Gastrocnemius medialis (tissue), 4 donors: ENCODE measurements at regions not wholly inside any gene's neighbourhood (a gene's known extent, or its start where the extent isn't known, plus 50 kb on each side); places are given as distances from the start of the nearest gene placed in this dataset.
"Not testable (repeated sequence)": the region's sequence is repeated elsewhere in the genome, so short reads cannot be mapped to it uniquely, and the experiment has no call there.

ENCODE experiments used
- ATAC-seq, 2 donors: fragments of 150-250 bp; one replicate each; pipeline ENCODE4 v1.9.1; 2016
- DNase-seq, 2 donors: peaks; one replicate each; pipeline ENCODE4 v3.0.0-alpha.2; 2019
- H3K27ac ChIP-seq, 4 donors: fragments of 200-600 bp; sonication (generic); 1 replicate in 1 of 4; 2 replicates in 3 of 4; pipeline ENCODE4 v1.5.1; 2016 to 2018; ENCODE audit warnings: mild to moderate bottlenecking in 2 of 4, moderate library complexity in 1 of 4
- H3K27me3 ChIP-seq, 3 donors: fragments of 200-600 bp; sonication (generic) in 2 of 3; 1 replicate in 1 of 3; 2 replicates in 2 of 3; pipeline versions ENCODE4 v1.5.1 to v1.6.0; 2016 to 2019; ENCODE audit warnings: mild to moderate bottlenecking in 1 of 3, moderate library complexity in 1 of 3
- H3K36me3 ChIP-seq, 2 donors: fragments of 200-600 bp; sonication (generic) in 1 of 2; one replicate each; pipeline ENCODE4 v1.5.1; 2017 to 2018
- H3K4me1 ChIP-seq, 2 donors: fragments of 200-600 bp; sonication (generic) in 1 of 2; one replicate each; pipeline ENCODE4 v1.5.1; 2016 to 2017; ENCODE audit warnings: mild to moderate bottlenecking in 2 of 2
- H3K4me3 ChIP-seq, 4 donors: fragments of 200-600 bp; sonication (generic) in 3 of 4; 1 replicate in 1 of 4; 2 replicates in 3 of 4; pipeline ENCODE4 v1.5.1; 2016 to 2019; ENCODE audit warnings: mild to moderate bottlenecking in 2 of 4
- H3K9me3 ChIP-seq, 3 donors: fragments of 200-600 bp; sonication (generic) in 2 of 3; 1 replicate in 1 of 3; 2 replicates in 2 of 3; pipeline ENCODE4 v1.5.1; 2016 to 2019
- POLR2A ChIP-seq, 2 donors: fragments of 450-650 bp; IDR thresholded peaks; one replicate each; pipeline ENCODE4 v1.6.1; 2017; ENCODE audit warnings: antibody characterized with exemption in 2 of 2, mild to moderate bottlenecking in 2 of 2, moderate library complexity in 2 of 2
- in situ Hi-C, 4 donors: fragments of 200-750 bp; cut with MboI; loops; one replicate each; pipeline versions ENCODE4 v1.15.0 to v1.8.0; 2017; ENCODE audit warnings: low sequenced_read_pairs in 4 of 4
- intact Hi-C: fragments of 100-400 bp; cut with DNase I; formaldehyde crosslinking; loops from one replicate; pipeline ENCODE4 v1.15.1; 2023; ENCODE audit warnings: low total_unique reads
- TF ChIP-seq, protein P1 (sequence below), 5 experiments: fragments of 450-650 bp in 3 of 5; fragments of 200-600 bp in 2 of 5; sonication (generic) in 2 of 5; IDR thresholded peaks in 4 of 5; conservative IDR thresholded peaks in 1 of 5; 1 replicate in 4 of 5; 2 replicates in 1 of 5; pipeline ENCODE4 v1.5.1; 2016 to 2019; ENCODE audit warnings: antibody characterized with exemption in 5 of 5, mild to moderate bottlenecking in 3 of 5, moderate library complexity in 3 of 5

DNA sequence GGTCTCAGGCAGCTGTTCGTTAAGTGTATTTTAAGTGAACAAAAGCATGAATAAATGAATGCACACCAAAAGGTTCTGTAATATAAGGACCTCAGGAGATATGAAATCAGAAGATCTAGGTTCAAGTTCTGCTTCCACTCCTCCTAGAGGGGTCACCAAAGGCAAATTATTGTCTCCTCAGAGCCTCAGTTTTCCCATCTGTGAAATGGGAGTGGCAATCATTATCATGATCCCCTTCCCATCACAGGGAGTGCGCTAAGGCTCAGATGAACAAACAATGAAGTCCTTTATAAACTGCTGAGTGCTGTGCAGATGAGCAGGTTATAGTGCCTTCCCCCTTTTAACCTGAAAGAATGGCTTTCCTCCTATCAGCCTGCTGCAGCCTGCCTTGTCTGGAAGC, 248.3 kb upstream of the C16orf82 start:
- in situ Hi-C loops (loop anchor here in 1 of 4 donors (10.0 kb wide), 1 partner anchor 56 kb away; no protein-coding TSS in a partner anchor), intact Hi-C loops (no loop called here)
- Histone ChIP-seq H3K27ac (no peak overlapping the region), H3K4me3 (no peak overlapping the region), H3K36me3 (no peaks in the 10 kb centered on the region), H3K27me3 (no peaks in the 10 kb centered on the region), H3K4me1 (no peaks in the 10 kb centered on the region), H3K9me3 (no peaks in the 10 kb centered on the region)
- ATAC-seq = no peak
- no peak for DNase-seq
- TF ChIP-seq POLR2A (IDR thresholded peaks at IDR 0.05) = no peak
- TF ChIP-seq, protein P1, sequence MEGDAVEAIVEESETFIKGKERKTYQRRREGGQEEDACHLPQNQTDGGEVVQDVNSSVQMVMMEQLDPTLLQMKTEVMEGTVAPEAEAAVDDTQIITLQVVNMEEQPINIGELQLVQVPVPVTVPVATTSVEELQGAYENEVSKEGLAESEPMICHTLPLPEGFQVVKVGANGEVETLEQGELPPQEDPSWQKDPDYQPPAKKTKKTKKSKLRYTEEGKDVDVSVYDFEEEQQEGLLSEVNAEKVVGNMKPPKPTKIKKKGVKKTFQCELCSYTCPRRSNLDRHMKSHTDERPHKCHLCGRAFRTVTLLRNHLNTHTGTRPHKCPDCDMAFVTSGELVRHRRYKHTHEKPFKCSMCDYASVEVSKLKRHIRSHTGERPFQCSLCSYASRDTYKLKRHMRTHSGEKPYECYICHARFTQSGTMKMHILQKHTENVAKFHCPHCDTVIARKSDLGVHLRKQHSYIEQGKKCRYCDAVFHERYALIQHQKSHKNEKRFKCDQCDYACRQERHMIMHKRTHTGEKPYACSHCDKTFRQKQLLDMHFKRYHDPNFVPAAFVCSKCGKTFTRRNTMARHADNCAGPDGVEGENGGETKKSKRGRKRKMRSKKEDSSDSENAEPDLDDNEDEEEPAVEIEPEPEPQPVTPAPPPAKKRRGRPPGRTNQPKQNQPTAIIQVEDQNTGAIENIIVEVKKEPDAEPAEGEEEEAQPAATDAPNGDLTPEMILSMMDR (IDR thresholded peaks at IDR 0.05 in 4 of 5, conservative IDR thresholded peaks at IDR 0.05 in 1 of 5) = no peak

- intact Hi-C loops = no loop called here
- Histone ChIP-seq H3K9me3 (no peaks in the 10 kb centered on the region), H3K36me3 (no peaks in the 10 kb centered on the region), H3K4me1 (no peaks in the 10 kb centered on the region), H3K4me3 (no peak overlapping the region), H3K27me3 (no peaks in the 10 kb centered on the region), H3K27ac (no peak overlapping the region)
- DNase-seq (no peak), ATAC-seq (no peak)
- in situ Hi-C loops = no loop called here
- TF ChIP-seq POLR2A (IDR thresholded peaks at IDR 0.05) = no peak
- TF ChIP-seq, protein P1 (IDR thresholded peaks at IDR 0.05 in 4 of 5, conservative IDR thresholded peaks at IDR 0.05 in 1 of 5) = no peak
Observed at GRCh38 chr16:26824469-26824868, 242.3 kb upstream of the C16orf82 start.

- in situ Hi-C loops (no loop called here), intact Hi-C loops (no loop called here)
- TF ChIP-seq POLR2A (IDR thresholded peaks at IDR 0.05) = no peak
- TF ChIP-seq, protein P1 (IDR thresholded peaks at IDR 0.05 in 4 of 5, conservative IDR thresholded peaks at IDR 0.05 in 1 of 5) = no peak
- no peak overlapping the region for H3K4me3 ChIP-seq
- no peak overlapping the region for H3K27ac ChIP-seq
- no peaks in the 10 kb centered on the region for H3K4me1 ChIP-seq
- no peak for DNase-seq
- H3K9me3 ChIP-seq = no peaks in the 10 kb centered on the region
- no peak for ATAC-seq
- no peaks in the 10 kb centered on the region for H3K36me3 ChIP-seq
- no peaks in the 10 kb centered on the region for H3K27me3 ChIP-seq
Observed at GRCh38 chr16:26826500-26826899, 240.2 kb upstream of the C16orf82 start.

DNA sequence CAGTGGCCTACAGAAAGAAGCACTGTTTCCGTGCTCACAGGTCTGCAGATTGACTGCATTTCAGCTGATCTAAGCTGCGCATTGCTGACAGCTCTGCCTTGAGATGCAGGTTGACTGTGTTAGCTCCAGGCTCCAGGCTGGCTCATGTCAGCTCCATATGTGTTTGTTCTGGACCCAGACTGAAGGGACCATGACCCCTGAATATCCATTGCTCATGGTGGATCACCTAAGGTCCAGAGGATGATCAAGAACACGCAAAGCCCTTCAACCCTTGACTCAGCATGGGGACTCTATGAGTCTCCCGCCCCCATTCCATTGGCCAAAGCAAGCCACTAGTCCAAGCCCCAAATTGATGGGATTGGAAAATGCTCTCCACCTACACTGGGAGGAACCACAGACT, 239.3 kb upstream of the C16orf82 start:
- no peak for TF ChIP-seq POLR2A (IDR thresholded peaks at IDR 0.05)
- TF ChIP-seq, protein P1 (IDR thresholded peaks at IDR 0.05 in 4 of 5, conservative IDR thresholded peaks at IDR 0.05 in 1 of 5) = no peak
- H3K4me3 ChIP-seq = no peak overlapping the region
- no peak overlapping the region for H3K27ac ChIP-seq
- in situ Hi-C loops (no loop called here), intact Hi-C loops (no loop called here)
- ATAC-seq = no peak
- no peak for DNase-seq
- no peaks in the 10 kb centered on the region for H3K9me3 ChIP-seq
- no peaks in the 10 kb centered on the region for H3K4me1 ChIP-seq
- no peaks in the 10 kb centered on the region for H3K27me3 ChIP-seq
- H3K36me3 ChIP-seq = no peaks in the 10 kb centered on the region

DNA sequence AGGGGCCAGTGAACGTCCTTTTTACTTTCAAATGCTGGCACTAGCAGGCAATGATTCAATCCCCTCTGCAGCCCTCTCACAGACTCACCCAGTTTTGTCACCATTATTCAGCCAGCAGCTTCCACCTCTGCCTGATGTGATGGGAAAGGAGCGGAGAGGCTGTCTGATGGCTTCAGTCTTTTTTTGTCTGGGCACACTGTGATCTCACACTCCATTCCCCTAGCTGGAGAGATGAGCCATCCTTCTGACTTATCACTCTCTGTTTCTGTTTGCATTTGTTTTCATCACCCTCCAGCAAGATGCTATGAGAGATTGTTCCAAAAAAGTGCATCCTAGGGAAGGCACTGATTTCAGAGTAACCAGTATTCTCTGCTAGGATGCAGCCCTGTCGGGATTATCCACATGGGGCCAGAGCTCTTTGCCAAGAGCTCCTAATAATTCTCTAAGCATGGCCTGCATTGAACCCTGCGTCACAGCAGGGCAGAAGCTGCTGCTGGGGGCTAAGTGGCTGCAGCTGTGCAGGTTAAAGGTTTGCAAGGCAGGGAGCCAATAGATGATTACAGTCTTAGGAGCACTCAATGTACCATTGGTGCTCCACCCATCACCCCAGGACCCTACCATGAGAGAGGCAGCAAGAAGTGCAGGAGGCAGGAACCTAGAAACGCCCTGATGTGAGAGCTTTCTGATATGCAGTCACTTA, 236.1 kb upstream of the C16orf82 start:
- DNase-seq = no peak

DNA sequence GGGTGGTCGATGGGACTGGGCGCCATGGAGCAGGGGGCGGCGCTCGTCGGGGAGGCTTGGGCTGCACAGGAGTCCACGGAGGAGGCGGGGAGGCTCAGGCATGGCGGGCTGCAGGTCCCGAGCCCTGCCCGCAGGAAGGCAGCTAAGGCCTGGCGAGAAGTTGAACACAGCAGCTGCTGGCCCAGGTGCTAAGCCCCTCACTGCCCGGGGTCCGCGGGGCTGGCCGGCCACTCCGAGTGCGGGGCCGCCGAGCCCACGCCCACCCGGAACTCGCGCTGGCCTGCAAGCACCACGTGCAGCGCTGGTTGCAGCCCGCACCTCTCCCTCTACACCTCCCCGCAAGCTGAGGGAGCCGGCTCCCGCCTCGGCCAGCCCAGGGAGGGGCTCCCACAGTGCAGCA, 230.6 kb upstream of the C16orf82 start:
- H3K4me3 ChIP-seq, in situ Hi-C loops, DNase-seq, ATAC-seq, H3K36me3 ChIP-seq, H3K27ac ChIP-seq, H3K4me1 ChIP-seq, H3K27me3 ChIP-seq, intact Hi-C loops, H3K9me3 ChIP-seq: not testable (repeated sequence)

More for the DNA sequence above, 236.1 kb upstream of the C16orf82 start:
- H3K27ac ChIP-seq = no peak overlapping the region
- H3K4me3 ChIP-seq = no peak overlapping the region
- no peak for TF ChIP-seq POLR2A (IDR thresholded peaks at IDR 0.05)
- TF ChIP-seq, protein P1 (IDR thresholded peaks at IDR 0.05 in 4 of 5, conservative IDR thresholded peaks at IDR 0.05 in 1 of 5) = no peak
- no peaks in the 10 kb centered on the region for H3K36me3 ChIP-seq
- no peaks in the 10 kb centered on the region for H3K9me3 ChIP-seq
- H3K27me3 ChIP-seq = no peaks in the 10 kb centered on the region
- in situ Hi-C loops (no loop called here), intact Hi-C loops (no loop called here)
- ATAC-seq = peak in 1 of 2 donors; percentile 53
- H3K4me1 ChIP-seq = no peaks in the 10 kb centered on the region
